HEK293 (cell line): ENCODE measurements at regions not wholly inside any gene's neighbourhood (a gene's known extent, or its start where the extent isn't known, plus 50 kb on each side); places are given as distances from the start of the nearest gene placed in this dataset.

Experiments used
- IKZF3 ChIP-seq: fragments of 450-650 bp; IDR thresholded peaks from 2 replicates; pipeline ENCODE4 v1.5.0; 2018; ENCODE audit warnings: missing biosample characterization, mild to moderate bottlenecking, missing genetic modification characterization, moderate library complexity
- KLF10 ChIP-seq: fragments of 450-650 bp; IDR thresholded peaks from 2 replicates; pipeline ENCODE4 v1.5.1; 2018; ENCODE audit warnings: missing biosample characterization, mild to moderate bottlenecking, missing genetic modification characterization
- MYNN ChIP-seq: fragments of 450-650 bp; formaldehyde crosslinking; IDR thresholded peaks from 2 replicates; pipeline ENCODE4 v1.5.1; 2016; ENCODE audit warnings: missing biosample characterization, missing genetic modification characterization, borderline replicate concordance
- MZF1 ChIP-seq: fragments of 450-650 bp; formaldehyde crosslinking; IDR thresholded peaks from 2 replicates; pipeline ENCODE4 v1.5.1; 2017; ENCODE audit warnings: missing biosample characterization, missing genetic modification characterization, borderline replicate concordance
- YY1 ChIP-seq: fragments of 450-650 bp; formaldehyde crosslinking; IDR thresholded peaks from 2 replicates; pipeline ENCODE4 v1.5.1; 2018; ENCODE audit warnings: missing biosample characterization, missing genetic modification characterization
- ZNF133 ChIP-seq: fragments of 450-650 bp; formaldehyde crosslinking; IDR thresholded peaks from 2 replicates; pipeline ENCODE4 v1.5.1; 2016; ENCODE audit warnings: missing biosample characterization, missing genetic modification characterization
- ZNF202 ChIP-seq: fragments of 450-650 bp; formaldehyde crosslinking; IDR thresholded peaks from 2 replicates; pipeline ENCODE4 v1.5.1; 2016; ENCODE audit warnings: missing biosample characterization, missing genetic modification characterization, borderline replicate concordance
- ZNF214 ChIP-seq: fragments of 450-650 bp; formaldehyde crosslinking; IDR thresholded peaks from 2 replicates; pipeline ENCODE4 v1.5.1; 2017; ENCODE audit warnings: missing biosample characterization, mild to moderate bottlenecking, missing genetic modification characterization, borderline replicate concordance
- ZNF274 ChIP-seq, 2 experiments: fragments of 200-500 bp in 1 of 2; fragments of 450-650 bp in 1 of 2; sonication (Bioruptor generic) in 1 of 2; formaldehyde crosslinking in 1 of 2; IDR thresholded peaks; 2 replicates each; pipeline versions ENCODE4 v1.5.1 to v1.6.1; 2014 to 2016; ENCODE audit warnings: borderline replicate concordance in 1 of 2, inconsistent platforms in 1 of 2, low read length in 1 of 2, missing biosample characterization in 1 of 2, missing genetic modification characterization in 1 of 2
- ZNF510 ChIP-seq: fragments of 450-650 bp; formaldehyde crosslinking; IDR thresholded peaks from 2 replicates; pipeline ENCODE4 v1.5.1; 2018; ENCODE audit warnings: mild to moderate bottlenecking, missing genetic modification characterization, missing biosample characterization; ENCODE audit not compliant: insufficient replicate concordance
- ZNF596 ChIP-seq: fragments of 450-650 bp; IDR thresholded peaks from 2 replicates; pipeline ENCODE4 v1.5.0; 2018; ENCODE audit warnings: missing biosample characterization, mild to moderate bottlenecking, missing genetic modification characterization, moderate library complexity
- ZNF707 ChIP-seq: fragments of 450-650 bp; formaldehyde crosslinking; IDR thresholded peaks from 2 replicates; pipeline ENCODE4 v1.5.1; 2016; ENCODE audit warnings: missing biosample characterization, missing genetic modification characterization
- TF ChIP-seq, protein P1 (sequence below): fragments of 450-650 bp; formaldehyde crosslinking; IDR thresholded peaks from 2 replicates; pipeline ENCODE4 v1.5.1; 2016; ENCODE audit warnings: missing biosample characterization, missing genetic modification characterization
- TF ChIP-seq, protein P2 (sequence below): fragments of 450-650 bp; formaldehyde crosslinking; IDR thresholded peaks from 2 replicates; pipeline ENCODE4 v1.5.1; 2016; ENCODE audit warnings: missing biosample characterization, missing genetic modification characterization

DNA sequence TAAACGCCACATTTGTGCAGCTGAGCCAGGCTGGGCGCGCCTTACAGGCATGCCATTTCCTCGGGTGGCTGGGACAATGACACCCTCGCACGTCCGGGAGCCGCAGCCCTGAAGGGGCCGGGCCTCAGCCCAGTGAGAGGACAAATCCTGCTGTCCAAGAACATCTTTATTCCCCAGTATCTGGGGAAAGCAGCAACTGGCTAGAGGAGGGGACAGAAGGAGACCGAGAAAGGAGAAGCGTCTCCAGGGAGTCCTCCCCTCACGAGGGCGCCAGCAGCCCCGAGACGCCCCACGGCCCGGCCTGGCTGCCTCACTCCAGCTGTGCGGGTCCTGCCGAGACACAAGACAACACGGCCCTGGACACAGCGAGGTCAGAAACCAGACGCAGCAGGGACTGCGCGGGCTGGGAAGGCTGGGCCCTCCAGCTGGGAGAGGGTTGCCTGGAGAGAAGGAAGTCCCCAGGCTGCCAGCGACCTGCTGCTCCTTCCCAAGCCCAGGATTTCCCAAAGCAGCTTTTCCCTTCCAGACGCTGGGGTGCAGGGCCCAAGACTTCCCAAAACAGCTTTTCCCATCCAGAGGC is 130.2 kb downstream of the CHSY1 start:
- no peak for TF ChIP-seq ZNF274 (IDR thresholded peaks at IDR 0.05; ENCODE audit: low read length)
- TF ChIP-seq ZNF274 (tag by site-specific recombination; IDR thresholded peaks at IDR 0.05; ENCODE audit: borderline replicate concordance): no peak
- TF ChIP-seq, protein P1, sequence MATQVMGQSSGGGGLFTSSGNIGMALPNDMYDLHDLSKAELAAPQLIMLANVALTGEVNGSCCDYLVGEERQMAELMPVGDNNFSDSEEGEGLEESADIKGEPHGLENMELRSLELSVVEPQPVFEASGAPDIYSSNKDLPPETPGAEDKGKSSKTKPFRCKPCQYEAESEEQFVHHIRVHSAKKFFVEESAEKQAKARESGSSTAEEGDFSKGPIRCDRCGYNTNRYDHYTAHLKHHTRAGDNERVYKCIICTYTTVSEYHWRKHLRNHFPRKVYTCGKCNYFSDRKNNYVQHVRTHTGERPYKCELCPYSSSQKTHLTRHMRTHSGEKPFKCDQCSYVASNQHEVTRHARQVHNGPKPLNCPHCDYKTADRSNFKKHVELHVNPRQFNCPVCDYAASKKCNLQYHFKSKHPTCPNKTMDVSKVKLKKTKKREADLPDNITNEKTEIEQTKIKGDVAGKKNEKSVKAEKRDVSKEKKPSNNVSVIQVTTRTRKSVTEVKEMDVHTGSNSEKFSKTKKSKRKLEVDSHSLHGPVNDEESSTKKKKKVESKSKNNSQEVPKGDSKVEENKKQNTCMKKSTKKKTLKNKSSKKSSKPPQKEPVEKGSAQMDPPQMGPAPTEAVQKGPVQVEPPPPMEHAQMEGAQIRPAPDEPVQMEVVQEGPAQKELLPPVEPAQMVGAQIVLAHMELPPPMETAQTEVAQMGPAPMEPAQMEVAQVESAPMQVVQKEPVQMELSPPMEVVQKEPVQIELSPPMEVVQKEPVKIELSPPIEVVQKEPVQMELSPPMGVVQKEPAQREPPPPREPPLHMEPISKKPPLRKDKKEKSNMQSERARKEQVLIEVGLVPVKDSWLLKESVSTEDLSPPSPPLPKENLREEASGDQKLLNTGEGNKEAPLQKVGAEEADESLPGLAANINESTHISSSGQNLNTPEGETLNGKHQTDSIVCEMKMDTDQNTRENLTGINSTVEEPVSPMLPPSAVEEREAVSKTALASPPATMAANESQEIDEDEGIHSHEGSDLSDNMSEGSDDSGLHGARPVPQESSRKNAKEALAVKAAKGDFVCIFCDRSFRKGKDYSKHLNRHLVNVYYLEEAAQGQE (tag by site-specific recombination): no peak
- TF ChIP-seq, protein P2, sequence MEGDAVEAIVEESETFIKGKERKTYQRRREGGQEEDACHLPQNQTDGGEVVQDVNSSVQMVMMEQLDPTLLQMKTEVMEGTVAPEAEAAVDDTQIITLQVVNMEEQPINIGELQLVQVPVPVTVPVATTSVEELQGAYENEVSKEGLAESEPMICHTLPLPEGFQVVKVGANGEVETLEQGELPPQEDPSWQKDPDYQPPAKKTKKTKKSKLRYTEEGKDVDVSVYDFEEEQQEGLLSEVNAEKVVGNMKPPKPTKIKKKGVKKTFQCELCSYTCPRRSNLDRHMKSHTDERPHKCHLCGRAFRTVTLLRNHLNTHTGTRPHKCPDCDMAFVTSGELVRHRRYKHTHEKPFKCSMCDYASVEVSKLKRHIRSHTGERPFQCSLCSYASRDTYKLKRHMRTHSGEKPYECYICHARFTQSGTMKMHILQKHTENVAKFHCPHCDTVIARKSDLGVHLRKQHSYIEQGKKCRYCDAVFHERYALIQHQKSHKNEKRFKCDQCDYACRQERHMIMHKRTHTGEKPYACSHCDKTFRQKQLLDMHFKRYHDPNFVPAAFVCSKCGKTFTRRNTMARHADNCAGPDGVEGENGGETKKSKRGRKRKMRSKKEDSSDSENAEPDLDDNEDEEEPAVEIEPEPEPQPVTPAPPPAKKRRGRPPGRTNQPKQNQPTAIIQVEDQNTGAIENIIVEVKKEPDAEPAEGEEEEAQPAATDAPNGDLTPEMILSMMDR (tag by site-specific recombination): no peak
- no peak for TF ChIP-seq ZNF133 (tag by site-specific recombination)
- no peak for TF ChIP-seq YY1
- TF ChIP-seq ZNF202 (tag by site-specific recombination): no peak
- TF ChIP-seq ZNF214 (tag by site-specific recombination): no peak
- no peak for TF ChIP-seq MYNN (tag by site-specific recombination)
- TF ChIP-seq ZNF510: no peak
- no peak for TF ChIP-seq KLF10 (tag by site-specific recombination)
- TF ChIP-seq MZF1 (tag by site-specific recombination): no peak
- no peak for TF ChIP-seq ZNF707 (tag by site-specific recombination)
- no peak for TF ChIP-seq IKZF3 (tag by site-specific recombination)
- TF ChIP-seq ZNF596 (tag by site-specific recombination): no peak
